ENCODE measurements at regions not wholly inside any gene's neighbourhood (a gene's known extent, or its start where the extent isn't known, plus 50 kb on each side); places are given as distances from the start of the nearest gene placed in this dataset.

DNA sequence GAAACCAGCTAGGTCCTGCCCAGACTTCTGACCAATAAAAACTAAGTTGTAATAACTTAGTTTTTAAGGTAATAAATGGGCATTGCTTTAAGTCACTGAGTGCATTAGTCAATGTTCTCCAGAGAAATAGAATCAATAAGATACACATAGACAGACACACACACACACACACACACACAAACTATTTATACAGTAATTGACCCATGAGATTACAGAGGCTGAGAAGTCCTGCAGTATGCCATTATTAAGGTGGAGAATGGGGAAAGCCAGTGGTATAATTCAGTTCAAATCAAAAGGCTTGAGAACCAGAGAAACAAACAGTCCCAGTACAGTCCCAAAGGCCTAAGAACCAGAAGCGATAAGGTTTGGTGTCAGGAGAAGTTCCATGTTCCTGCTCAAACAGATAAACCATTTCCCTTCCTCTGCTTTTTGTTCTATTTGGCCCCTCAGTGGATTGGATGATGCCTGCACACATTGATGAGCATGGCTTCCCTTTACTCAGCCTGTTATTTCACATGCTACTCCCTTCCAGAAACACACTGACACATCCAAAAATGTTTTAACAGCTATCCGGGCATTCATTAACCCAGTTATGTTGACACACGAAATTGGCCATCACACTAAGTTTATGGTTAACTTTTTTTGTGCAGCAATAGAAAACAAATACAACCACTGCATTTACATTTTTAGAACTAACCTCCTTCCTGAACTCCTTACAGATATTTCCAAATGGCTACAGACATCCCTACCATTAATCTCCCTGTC, 828.2 kb upstream of the NCAM2 start:
- TF ChIP-seq, protein P1, sequence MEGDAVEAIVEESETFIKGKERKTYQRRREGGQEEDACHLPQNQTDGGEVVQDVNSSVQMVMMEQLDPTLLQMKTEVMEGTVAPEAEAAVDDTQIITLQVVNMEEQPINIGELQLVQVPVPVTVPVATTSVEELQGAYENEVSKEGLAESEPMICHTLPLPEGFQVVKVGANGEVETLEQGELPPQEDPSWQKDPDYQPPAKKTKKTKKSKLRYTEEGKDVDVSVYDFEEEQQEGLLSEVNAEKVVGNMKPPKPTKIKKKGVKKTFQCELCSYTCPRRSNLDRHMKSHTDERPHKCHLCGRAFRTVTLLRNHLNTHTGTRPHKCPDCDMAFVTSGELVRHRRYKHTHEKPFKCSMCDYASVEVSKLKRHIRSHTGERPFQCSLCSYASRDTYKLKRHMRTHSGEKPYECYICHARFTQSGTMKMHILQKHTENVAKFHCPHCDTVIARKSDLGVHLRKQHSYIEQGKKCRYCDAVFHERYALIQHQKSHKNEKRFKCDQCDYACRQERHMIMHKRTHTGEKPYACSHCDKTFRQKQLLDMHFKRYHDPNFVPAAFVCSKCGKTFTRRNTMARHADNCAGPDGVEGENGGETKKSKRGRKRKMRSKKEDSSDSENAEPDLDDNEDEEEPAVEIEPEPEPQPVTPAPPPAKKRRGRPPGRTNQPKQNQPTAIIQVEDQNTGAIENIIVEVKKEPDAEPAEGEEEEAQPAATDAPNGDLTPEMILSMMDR (IDR thresholded peaks at IDR 0.05; ENCODE audit: low read depth, low read length): no peak
- TF ChIP-seq POLR2A (IDR thresholded peaks at IDR 0.05; ENCODE audit: extremely low read depth, insufficient read length): no peak
